Epithelial cell of proximal tubule (primary cell): ENCODE measurements at regions not wholly inside any gene's neighbourhood (a gene's known extent, or its start where the extent isn't known, plus 50 kb on each side); places are given as distances from the start of the nearest gene placed in this dataset.

Experiments used
- DNase-seq: peaks from one replicate; pipeline ENCODE4 v3.0.0-alpha.2; 2011; ENCODE audit warnings: low read depth
- H3K4me3 ChIP-seq: 2 replicates; pipeline ENCODE4 v1.5.1; 2011; ENCODE audit warnings: low read depth, mild to moderate bottlenecking, low read length
- TF ChIP-seq, protein P1 (sequence below): conservative IDR thresholded peaks from 2 replicates; pipeline ENCODE4 v1.5.1; 2012; ENCODE audit warnings: low read depth, mild to moderate bottlenecking, low read length

DNA sequence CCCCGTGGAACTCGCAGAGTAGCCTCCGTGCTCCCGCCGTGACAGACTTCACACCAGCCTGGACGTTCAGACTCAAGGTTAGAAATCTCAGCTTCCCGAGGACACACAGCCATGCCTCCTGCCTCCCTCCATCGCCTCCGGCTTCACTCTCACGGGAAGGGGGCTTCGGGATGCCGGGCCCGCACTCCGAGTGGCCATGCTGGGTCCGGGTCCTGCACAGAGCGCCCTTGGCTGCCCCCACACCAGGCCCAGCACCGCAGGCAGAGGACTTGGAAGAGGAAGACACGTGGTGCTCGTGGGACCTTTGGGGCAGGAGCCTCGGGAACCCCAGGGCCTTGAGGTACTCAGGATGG is 89.8 kb downstream of the PDGFA start:
- TF ChIP-seq, protein P1, sequence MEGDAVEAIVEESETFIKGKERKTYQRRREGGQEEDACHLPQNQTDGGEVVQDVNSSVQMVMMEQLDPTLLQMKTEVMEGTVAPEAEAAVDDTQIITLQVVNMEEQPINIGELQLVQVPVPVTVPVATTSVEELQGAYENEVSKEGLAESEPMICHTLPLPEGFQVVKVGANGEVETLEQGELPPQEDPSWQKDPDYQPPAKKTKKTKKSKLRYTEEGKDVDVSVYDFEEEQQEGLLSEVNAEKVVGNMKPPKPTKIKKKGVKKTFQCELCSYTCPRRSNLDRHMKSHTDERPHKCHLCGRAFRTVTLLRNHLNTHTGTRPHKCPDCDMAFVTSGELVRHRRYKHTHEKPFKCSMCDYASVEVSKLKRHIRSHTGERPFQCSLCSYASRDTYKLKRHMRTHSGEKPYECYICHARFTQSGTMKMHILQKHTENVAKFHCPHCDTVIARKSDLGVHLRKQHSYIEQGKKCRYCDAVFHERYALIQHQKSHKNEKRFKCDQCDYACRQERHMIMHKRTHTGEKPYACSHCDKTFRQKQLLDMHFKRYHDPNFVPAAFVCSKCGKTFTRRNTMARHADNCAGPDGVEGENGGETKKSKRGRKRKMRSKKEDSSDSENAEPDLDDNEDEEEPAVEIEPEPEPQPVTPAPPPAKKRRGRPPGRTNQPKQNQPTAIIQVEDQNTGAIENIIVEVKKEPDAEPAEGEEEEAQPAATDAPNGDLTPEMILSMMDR = no peak
- H3K4me3 ChIP-seq = no peak overlapping the region
- no peak for DNase-seq

DNA sequence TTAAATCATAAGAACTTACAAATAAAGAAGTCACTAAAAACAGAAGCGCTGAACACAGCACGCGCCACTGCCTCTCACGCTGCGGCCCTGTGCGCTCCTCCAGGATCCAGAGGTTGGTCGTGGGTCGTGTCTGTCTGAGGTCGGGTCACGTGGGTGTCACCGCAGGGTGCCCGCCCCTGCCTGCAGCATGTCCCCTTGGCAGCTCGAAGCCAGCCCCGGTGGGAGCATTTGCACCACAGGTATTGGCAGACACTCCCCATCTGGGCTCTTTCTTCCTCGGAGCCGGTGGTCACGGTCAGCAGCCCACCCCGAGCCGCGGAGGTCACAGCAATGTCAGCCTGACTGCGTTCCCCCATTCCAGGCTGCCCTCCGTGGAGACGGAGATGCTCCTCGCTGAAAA is 88.6 kb downstream of the PDGFA start:
- H3K4me3 ChIP-seq = no peak overlapping the region
- TF ChIP-seq, protein P1 = no peak
- DNase-seq = no peak

DNA sequence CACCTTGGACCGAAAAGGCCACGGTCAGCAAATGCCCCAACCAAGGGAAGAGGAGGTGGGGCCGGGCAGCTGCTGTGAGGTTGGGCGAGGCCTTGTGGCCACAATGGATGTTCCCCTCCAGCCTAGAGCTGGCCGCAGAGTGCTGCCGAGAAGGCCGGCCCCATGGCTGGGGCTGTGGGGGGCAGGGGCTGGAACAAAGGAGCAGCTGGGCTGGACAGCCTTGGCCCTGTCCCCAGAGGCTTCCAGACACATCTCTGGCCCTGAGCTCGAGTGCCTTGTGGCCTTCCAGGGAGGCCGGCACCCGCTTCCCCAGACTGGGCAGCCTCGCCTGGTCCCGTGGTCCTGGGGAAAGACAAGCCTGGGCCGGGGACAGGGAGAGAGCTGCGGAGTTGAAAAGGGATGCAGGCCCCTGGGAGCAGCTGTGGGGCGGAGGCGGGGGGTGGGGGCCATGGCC is 88.0 kb downstream of the PDGFA start:
- no peak for DNase-seq
- TF ChIP-seq, protein P1 = no peak

DNA sequence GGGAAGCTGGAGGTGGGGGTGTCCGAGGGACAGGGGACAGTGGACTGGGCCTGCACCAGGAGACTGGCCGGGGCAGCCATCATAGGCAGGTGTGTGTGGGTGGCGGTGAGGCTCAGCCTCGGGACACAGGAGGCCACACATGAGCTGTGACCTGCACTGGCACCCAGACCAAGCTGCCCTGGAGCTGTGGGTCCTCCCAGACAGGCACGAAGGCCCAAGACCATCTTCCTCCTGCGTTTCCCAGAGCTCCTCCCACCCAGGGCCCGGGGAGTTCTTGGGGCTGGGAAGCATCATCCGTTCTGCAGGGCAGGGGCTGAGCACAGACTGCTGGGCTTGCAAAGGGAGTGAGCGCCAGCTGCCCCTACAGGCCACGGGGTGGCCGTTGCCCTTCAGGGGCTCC is 87.4 kb downstream of the PDGFA start:
- DNase-seq = no peak
- no peak overlapping the region for H3K4me3 ChIP-seq
- TF ChIP-seq, protein P1 = no peak

More for the DNA sequence above, 88.0 kb downstream of the PDGFA start:
- no peak overlapping the region for H3K4me3 ChIP-seq

DNA sequence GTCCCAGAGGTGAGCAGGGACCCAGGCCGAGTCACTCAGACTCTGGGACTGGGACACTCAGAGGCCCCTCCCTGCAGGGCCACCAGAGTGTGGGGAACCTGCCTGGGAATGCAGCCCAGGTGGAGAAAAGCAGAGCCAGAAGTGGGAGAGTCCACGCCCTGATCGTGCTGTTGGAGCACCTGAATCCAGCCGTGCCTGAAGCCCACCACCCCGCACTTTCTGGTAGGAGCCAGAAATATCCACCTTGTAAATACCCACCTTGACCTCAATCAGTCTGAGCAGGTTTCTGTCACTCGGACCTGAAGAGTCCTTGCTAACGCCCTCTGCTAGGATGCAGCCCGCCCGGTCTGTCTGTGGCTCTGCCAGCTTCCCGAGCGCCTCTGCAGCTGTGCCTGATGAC is 86.7 kb downstream of the PDGFA start:
- TF ChIP-seq, protein P1 = no peak
- DNase-seq = no peak
- no peak overlapping the region for H3K4me3 ChIP-seq

DNA sequence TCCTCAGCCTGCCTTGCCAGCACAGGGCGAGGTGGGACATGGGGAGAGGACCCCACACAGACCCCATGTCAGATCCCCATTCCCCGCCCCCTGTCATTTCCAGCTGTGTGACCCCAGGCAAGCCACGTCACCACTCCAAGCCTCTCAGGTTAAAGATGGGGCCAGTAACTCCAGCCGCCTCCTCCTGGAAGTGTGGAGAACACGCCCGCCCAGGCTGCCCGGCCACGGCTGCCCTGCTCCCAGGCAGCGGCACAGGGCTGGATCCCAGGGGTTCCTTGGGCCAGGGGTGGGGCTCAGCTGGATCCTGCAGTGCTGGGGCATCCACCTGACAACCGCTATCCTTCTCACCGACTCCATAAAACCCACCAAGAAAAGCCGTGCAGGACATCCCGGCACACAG is 86.1 kb downstream of the PDGFA start:
- H3K4me3 ChIP-seq = no peak overlapping the region
- TF ChIP-seq, protein P1 = no peak

DNA sequence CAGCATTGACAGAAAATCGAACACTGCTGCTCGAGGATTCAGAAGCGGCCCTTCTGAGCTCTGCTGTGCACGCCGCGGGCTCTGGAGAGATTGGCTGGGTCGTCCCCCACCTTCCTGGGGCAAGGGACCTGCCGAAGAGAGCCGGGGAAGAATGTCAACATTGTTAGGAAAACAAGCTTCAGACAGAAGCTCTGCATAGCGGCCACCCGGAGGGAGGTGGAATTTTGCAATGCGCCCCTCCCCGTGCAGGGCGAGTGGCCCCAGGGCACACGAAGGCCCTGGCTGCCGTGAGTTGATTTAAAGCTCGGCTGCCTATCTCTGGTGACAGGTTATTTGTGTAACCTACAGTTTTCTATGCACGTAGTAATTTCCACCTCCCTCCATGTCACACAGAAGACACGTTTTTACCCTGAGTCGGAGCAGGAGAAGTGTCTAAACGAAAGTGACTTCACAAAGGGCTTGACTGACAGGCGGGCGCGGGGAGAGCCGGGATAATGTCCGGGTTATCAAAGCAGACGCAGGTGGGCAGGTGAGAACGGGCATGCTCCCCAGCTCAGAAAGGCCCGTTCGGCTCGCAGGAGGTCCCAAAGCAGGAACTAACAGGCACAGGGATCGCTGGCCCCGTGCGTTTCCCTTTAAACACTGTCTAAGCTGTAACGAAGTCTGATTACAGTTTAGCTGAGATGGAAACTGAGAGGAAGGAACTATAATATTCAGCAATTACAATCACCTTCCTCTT is 84.6 kb downstream of the PDGFA start:
- no peak for DNase-seq
- no peak overlapping the region for H3K4me3 ChIP-seq
- TF ChIP-seq, protein P1 = no peak

More for the DNA sequence above, 86.1 kb downstream of the PDGFA start:
- DNase-seq = no peak
